HL-60 (cell line): ENCODE measurements at regions not wholly inside any gene's neighbourhood (a gene's known extent, or its start where the extent isn't known, plus 50 kb on each side); places are given as distances from the start of the nearest gene placed in this dataset.
"Not testable (repeated sequence)": the region's sequence is repeated elsewhere in the genome, so short reads cannot be mapped to it uniquely, and the experiment has no call there.

Experiments used
- DNase-seq, 2 experiments: peaks; one replicate each; pipeline ENCODE4 v3.0.0-alpha.2; 2010 to 2020; ENCODE audit warnings: low read depth in 1 of 2, low spot score in 1 of 2
- H3K27ac ChIP-seq: fragments of 250-450 bp; sonication (Bioruptor Pico); replicated peaks from 2 replicates; pipeline ENCODE4 v1.5.1; 2020; ENCODE audit warnings: mild to moderate bottlenecking, moderate library complexity
- H3K27me3 ChIP-seq: fragments of 250-450 bp; sonication (Bioruptor Pico); 2 replicates; pipeline ENCODE4 v1.5.1; 2021; ENCODE audit warnings: mild to moderate bottlenecking, moderate library complexity; ENCODE audit not compliant: insufficient read depth, poor library complexity, severe bottlenecking
- H3K4me3 ChIP-seq: replicated peaks from 2 replicates; pipeline ENCODE4 v1.5.1; 2011; ENCODE audit warnings: mild to moderate bottlenecking, control low read depth, low read length; ENCODE audit not compliant: insufficient read depth
- GABPA ChIP-seq: IDR thresholded peaks from 2 replicates; pipeline ENCODE4 v1.6.1; 2012; ENCODE audit warnings: low read depth
- POLR2AphosphoS5 ChIP-seq: IDR thresholded peaks from 2 replicates; pipeline ENCODE4 v1.6.1; 2012; ENCODE audit warnings: low read depth
- SPI1 ChIP-seq: IDR thresholded peaks from 2 replicates; pipeline ENCODE4 v1.6.1; 2012; ENCODE audit warnings: low read depth, mild to moderate bottlenecking, borderline replicate concordance
- TF ChIP-seq, protein P1 (sequence below): IDR thresholded peaks from one replicate; pipeline ENCODE4 v1.5.1; 2011; ENCODE audit warnings: low read length, control low read depth, inconsistent platforms; ENCODE audit not compliant: insufficient read depth
- TF ChIP-seq, protein P2 (sequence below): IDR thresholded peaks from 2 replicates; pipeline ENCODE4 v1.6.1; 2012; ENCODE audit warnings: low read depth; ENCODE audit not compliant: insufficient replicate concordance

GRCh38 chr1:29623501-29623900 lies 387.2 kb downstream of the PTPRU start:
- no peaks in the 10 kb centered on the region for H3K27me3 ChIP-seq
- DNase-seq: no peak
- H3K4me3 ChIP-seq: no peak overlapping the region
- no peak overlapping the region for H3K27ac ChIP-seq
- no peak for TF ChIP-seq GABPA
- no peak for TF ChIP-seq SPI1
- TF ChIP-seq, protein P1, sequence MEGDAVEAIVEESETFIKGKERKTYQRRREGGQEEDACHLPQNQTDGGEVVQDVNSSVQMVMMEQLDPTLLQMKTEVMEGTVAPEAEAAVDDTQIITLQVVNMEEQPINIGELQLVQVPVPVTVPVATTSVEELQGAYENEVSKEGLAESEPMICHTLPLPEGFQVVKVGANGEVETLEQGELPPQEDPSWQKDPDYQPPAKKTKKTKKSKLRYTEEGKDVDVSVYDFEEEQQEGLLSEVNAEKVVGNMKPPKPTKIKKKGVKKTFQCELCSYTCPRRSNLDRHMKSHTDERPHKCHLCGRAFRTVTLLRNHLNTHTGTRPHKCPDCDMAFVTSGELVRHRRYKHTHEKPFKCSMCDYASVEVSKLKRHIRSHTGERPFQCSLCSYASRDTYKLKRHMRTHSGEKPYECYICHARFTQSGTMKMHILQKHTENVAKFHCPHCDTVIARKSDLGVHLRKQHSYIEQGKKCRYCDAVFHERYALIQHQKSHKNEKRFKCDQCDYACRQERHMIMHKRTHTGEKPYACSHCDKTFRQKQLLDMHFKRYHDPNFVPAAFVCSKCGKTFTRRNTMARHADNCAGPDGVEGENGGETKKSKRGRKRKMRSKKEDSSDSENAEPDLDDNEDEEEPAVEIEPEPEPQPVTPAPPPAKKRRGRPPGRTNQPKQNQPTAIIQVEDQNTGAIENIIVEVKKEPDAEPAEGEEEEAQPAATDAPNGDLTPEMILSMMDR: no peak
- TF ChIP-seq, protein P2, sequence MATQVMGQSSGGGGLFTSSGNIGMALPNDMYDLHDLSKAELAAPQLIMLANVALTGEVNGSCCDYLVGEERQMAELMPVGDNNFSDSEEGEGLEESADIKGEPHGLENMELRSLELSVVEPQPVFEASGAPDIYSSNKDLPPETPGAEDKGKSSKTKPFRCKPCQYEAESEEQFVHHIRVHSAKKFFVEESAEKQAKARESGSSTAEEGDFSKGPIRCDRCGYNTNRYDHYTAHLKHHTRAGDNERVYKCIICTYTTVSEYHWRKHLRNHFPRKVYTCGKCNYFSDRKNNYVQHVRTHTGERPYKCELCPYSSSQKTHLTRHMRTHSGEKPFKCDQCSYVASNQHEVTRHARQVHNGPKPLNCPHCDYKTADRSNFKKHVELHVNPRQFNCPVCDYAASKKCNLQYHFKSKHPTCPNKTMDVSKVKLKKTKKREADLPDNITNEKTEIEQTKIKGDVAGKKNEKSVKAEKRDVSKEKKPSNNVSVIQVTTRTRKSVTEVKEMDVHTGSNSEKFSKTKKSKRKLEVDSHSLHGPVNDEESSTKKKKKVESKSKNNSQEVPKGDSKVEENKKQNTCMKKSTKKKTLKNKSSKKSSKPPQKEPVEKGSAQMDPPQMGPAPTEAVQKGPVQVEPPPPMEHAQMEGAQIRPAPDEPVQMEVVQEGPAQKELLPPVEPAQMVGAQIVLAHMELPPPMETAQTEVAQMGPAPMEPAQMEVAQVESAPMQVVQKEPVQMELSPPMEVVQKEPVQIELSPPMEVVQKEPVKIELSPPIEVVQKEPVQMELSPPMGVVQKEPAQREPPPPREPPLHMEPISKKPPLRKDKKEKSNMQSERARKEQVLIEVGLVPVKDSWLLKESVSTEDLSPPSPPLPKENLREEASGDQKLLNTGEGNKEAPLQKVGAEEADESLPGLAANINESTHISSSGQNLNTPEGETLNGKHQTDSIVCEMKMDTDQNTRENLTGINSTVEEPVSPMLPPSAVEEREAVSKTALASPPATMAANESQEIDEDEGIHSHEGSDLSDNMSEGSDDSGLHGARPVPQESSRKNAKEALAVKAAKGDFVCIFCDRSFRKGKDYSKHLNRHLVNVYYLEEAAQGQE: no peak
- TF ChIP-seq POLR2AphosphoS5: no peak

GRCh38 chr1:29621826-29622435 lies 385.6 kb downstream of the PTPRU start:
- H3K27ac ChIP-seq: no peak overlapping the region
- H3K27me3 ChIP-seq: no peaks in the 10 kb centered on the region
- no peak for DNase-seq
- TF ChIP-seq SPI1 (no peak), POLR2AphosphoS5 (no peak)
- TF ChIP-seq, protein P1: no peak
- H3K4me3 ChIP-seq: no peak overlapping the region

- Histone ChIP-seq H3K27ac (no peak overlapping the region), H3K27me3 (no peaks in the 10 kb centered on the region), H3K4me3 (no peak overlapping the region)
- TF ChIP-seq GABPA (no peak), POLR2AphosphoS5 (no peak), SPI1 (no peak)
- TF ChIP-seq, protein P1: no peak
- DNase-seq: no peak
Observed at GRCh38 chr1:29620631-29621030, 384.3 kb downstream of the PTPRU start.

- H3K27ac ChIP-seq: no peak overlapping the region
- TF ChIP-seq POLR2AphosphoS5 (no peak), SPI1 (no peak), GABPA (no peak)
- TF ChIP-seq, protein P1: no peak
- TF ChIP-seq, protein P2: no peak
- H3K27me3 ChIP-seq: no peaks in the 10 kb centered on the region
- no peak overlapping the region for H3K4me3 ChIP-seq
- DNase-seq: no peak
Observed at GRCh38 chr1:29607236-29607635, 370.9 kb downstream of the PTPRU start.

- DNase-seq, H3K4me3 ChIP-seq, H3K27ac ChIP-seq, H3K27me3 ChIP-seq: not testable (repeated sequence)
Observed at GRCh38 chr1:29604796-29605195, 368.5 kb downstream of the PTPRU start.
